T-cell (primary cell): ENCODE measurements at regions not wholly inside any gene's neighbourhood (a gene's known extent, or its start where the extent isn't known, plus 50 kb on each side); places are given as distances from the start of the nearest gene placed in this dataset.

Source experiments
- ATAC-seq, 4 experiments: fragments of 200-7000 bp in 3 of 4; fragments of 150-1000 bp in 1 of 4; cut with Tn5 transposase; replicated peaks in 1 of 4; 1 replicate in 3 of 4; 2 replicates in 1 of 4; pipeline ENCODE4 v1.10.0; 2021; ENCODE audit warnings: moderate library complexity in 3 of 4, mild to moderate bottlenecking in 2 of 4, moderate number of reproducible peaks in 1 of 4
- CTCF ChIA-PET, 2 donors: fragments of 300-600 bp; sonication (Branson Sonifier 250); formaldehyde crosslinking; loops; one replicate each; lab custom pipeline; 2022; ENCODE audit warnings: antibody characterized with exemption in 2 of 2; lab: Charles Lee
- POLR2A ChIA-PET, 2 donors: fragments of 300-600 bp; sonication (Branson Sonifier 250); formaldehyde crosslinking; loops; one replicate each; lab custom pipeline; 2022; ENCODE audit warnings: antibody characterized with exemption in 2 of 2; lab: Charles Lee
- DNase-seq, 35 experiments: peaks; one replicate each; pipeline versions ENCODE4 v3.0.0 to v3.0.0-alpha.2; 2013 to 2023
- H3K27ac ChIP-seq: one replicate; pipeline ENCODE4 v1.5.1; 2013; ENCODE audit warnings: low read length
- H3K27me3 ChIP-seq, 2 experiments: replicated peaks in 1 of 2; 1 replicate in 1 of 2; 2 replicates in 1 of 2; pipeline versions ENCODE4 v1.6.1 to v1.7.0; 2013; ENCODE audit warnings: low read length in 1 of 2, mixed read lengths in 1 of 2; ENCODE audit not compliant: control insufficient read depth in 2 of 2, insufficient read depth in 2 of 2; ENCODE audit errors: extremely low read depth in 1 of 2
- H3K36me3 ChIP-seq, 2 donors: 1 replicate in 1 of 2; 2 replicates in 1 of 2; pipeline versions ENCODE4 v1.6.1 to v1.7.0; 2013; ENCODE audit warnings: low read length in 1 of 2; ENCODE audit not compliant: control insufficient read depth in 2 of 2, insufficient read depth in 1 of 2; ENCODE audit errors: extremely low read depth in 1 of 2
- H3K4me1 ChIP-seq, 2 experiments: 1 replicate in 1 of 2; 2 replicates in 1 of 2; pipeline versions ENCODE4 v1.6.1 to v1.7.0; 2013; ENCODE audit warnings: low read length in 2 of 2, mixed read lengths in 1 of 2; ENCODE audit not compliant: insufficient read depth in 2 of 2, control insufficient read depth in 1 of 2; ENCODE audit errors: extremely low read depth in 1 of 2
- H3K4me3 ChIP-seq, 2 donors: 1 replicate in 1 of 2; 2 replicates in 1 of 2; pipeline versions ENCODE4 v1.5.1 to v1.7.0; 2013; ENCODE audit warnings: mild to moderate bottlenecking in 2 of 2, low read length in 1 of 2, moderate library complexity in 1 of 2; ENCODE audit not compliant: control insufficient read depth in 1 of 2; ENCODE audit errors: extremely low read depth in 1 of 2
- H3K9me3 ChIP-seq: 2 replicates; pipeline ENCODE4 v1.7.0; 2013
- H3K27ac Mint-ChIP-seq, 2 donors: one replicate each; pipeline ENCODE4 v1.8.0; 2020 to 2021; ENCODE audit warnings: mild to moderate bottlenecking in 2 of 2, mixed read lengths in 2 of 2
- H3K27me3 Mint-ChIP-seq, 2 donors: one replicate each; pipeline ENCODE4 v1.8.0; 2021 to 2022; ENCODE audit warnings: mixed read lengths in 2 of 2
- H3K36me3 Mint-ChIP-seq: one replicate; pipeline ENCODE4 v1.8.0; 2021; ENCODE audit warnings: mixed read lengths
- H3K4me1 Mint-ChIP-seq, 3 donors: one replicate each; pipeline ENCODE4 v1.8.0; 2020 to 2022; ENCODE audit warnings: mixed read lengths in 3 of 3, mild to moderate bottlenecking in 1 of 3
- H3K4me3 Mint-ChIP-seq, 3 donors: one replicate each; pipeline ENCODE4 v1.8.0; 2020 to 2022; ENCODE audit warnings: mild to moderate bottlenecking in 3 of 3, mixed read lengths in 3 of 3, moderate library complexity in 3 of 3
- H3K9me3 Mint-ChIP-seq, 3 donors: one replicate each; pipeline ENCODE4 v1.8.0; 2020 to 2022; ENCODE audit warnings: mixed read lengths in 3 of 3
- WGBS: methylation state at CpG from one replicate; pipeline ENCODE4 v1.1.5; 2013; ENCODE audit warnings: missing lambda C conversion rate; ENCODE audit not compliant: insufficient coverage; 5-methylcytosine and 5-hydroxymethylcytosine counted together

GRCh38 chr1:209076688-209077087, 506.8 kb upstream of the CAMK1G start:
- no peak overlapping the region for H3K27ac Mint-ChIP-seq
- no peaks in the 10 kb centered on the region for H3K4me1 Mint-ChIP-seq
- H3K27me3 Mint-ChIP-seq: peaks cover 0 to 7% of the 10 kb centered on the region in 2 donors
- H3K27me3 ChIP-seq: no peaks in the 10 kb centered on the region
- no peaks in the 10 kb centered on the region for H3K4me1 ChIP-seq
- no peaks in the 10 kb centered on the region for H3K9me3 Mint-ChIP-seq
- ChIA-PET CTCF (no interaction called here), POLR2A (no interaction called here)
- no peak for ATAC-seq
- no peak overlapping the region for H3K4me3 ChIP-seq
- no peak overlapping the region for H3K4me3 Mint-ChIP-seq
- WGBS: 80% methylated on average over 1 of the region's 3 CpGs
- no peaks in the 10 kb centered on the region for H3K36me3 Mint-ChIP-seq
- H3K27ac ChIP-seq: no peak overlapping the region
- H3K36me3 ChIP-seq: no peaks in the 10 kb centered on the region
- H3K9me3 ChIP-seq: no peaks in the 10 kb centered on the region
- DNase-seq: no peak

- ATAC-seq: no peak
- Mint-ChIP-seq H3K4me3 (no peak overlapping the region), H3K36me3 (no peaks in the 10 kb centered on the region), H3K27ac (no peak overlapping the region), H3K9me3 (no peaks in the 10 kb centered on the region), H3K4me1 (no peaks in the 10 kb centered on the region), H3K27me3 (peaks cover 0 to 13% of the 10 kb centered on the region in 2 donors)
- Histone ChIP-seq H3K27ac (no peak overlapping the region), H3K9me3 (no peaks in the 10 kb centered on the region), H3K4me3 (no peak overlapping the region), H3K27me3 (no peaks in the 10 kb centered on the region), H3K36me3 (no peaks in the 10 kb centered on the region), H3K4me1 (no peaks in the 10 kb centered on the region)
- no peak for DNase-seq
- CTCF ChIA-PET: no interaction called here
- WGBS: 82% methylated on average over 4 of the region's 5 CpGs
- POLR2A ChIA-PET: no interaction called here
Observed at GRCh38 chr1:209080170-209080781, 503.2 kb upstream of the CAMK1G start.

- WGBS: 30% methylated on average over 2 of the region's 6 CpGs
- no peaks in the 10 kb centered on the region for H3K36me3 Mint-ChIP-seq
- no peak overlapping the region for H3K27ac Mint-ChIP-seq
- POLR2A ChIA-PET: no interaction called here
- ATAC-seq (no peak), DNase-seq (no peak)
- no peaks in the 10 kb centered on the region for H3K36me3 ChIP-seq
- no peaks in the 10 kb centered on the region for H3K27me3 ChIP-seq
- no peak overlapping the region for H3K4me3 ChIP-seq
- no peaks in the 10 kb centered on the region for H3K9me3 ChIP-seq
- H3K27me3 Mint-ChIP-seq: peaks cover 3 to 6% of the 10 kb centered on the region in 2 donors
- H3K4me1 ChIP-seq: no peaks in the 10 kb centered on the region
- peaks cover 0 to 5% (median 2%) of the 10 kb centered on the region in 3 donors for H3K9me3 Mint-ChIP-seq
- H3K4me3 Mint-ChIP-seq: no peak overlapping the region
- no peaks in the 10 kb centered on the region for H3K4me1 Mint-ChIP-seq
- CTCF ChIA-PET: no interaction called here
- H3K27ac ChIP-seq: no peak overlapping the region
Observed at GRCh38 chr1:209086486-209087192, 496.9 kb upstream of the CAMK1G start.

GRCh38 chr1:209094384-209094783, 489.1 kb upstream of the CAMK1G start:
- H3K9me3 ChIP-seq: no peaks in the 10 kb centered on the region
- H3K9me3 Mint-ChIP-seq: peaks cover 0 to 4% (median 2%) of the 10 kb centered on the region in 3 donors
- H3K36me3 Mint-ChIP-seq: no peaks in the 10 kb centered on the region
- no peaks in the 10 kb centered on the region for H3K27me3 Mint-ChIP-seq
- DNase-seq (no peak), ATAC-seq (no peak)
- ChIA-PET POLR2A (no interaction called here), CTCF (interaction anchor here (0.6 to 0.7 kb wide), 2 partner anchors 32 to 105 kb away, joined by 3 read pairs; no protein-coding TSS in a partner anchor)
- no peak overlapping the region for H3K27ac Mint-ChIP-seq
- H3K4me3 Mint-ChIP-seq: no peak overlapping the region
- H3K4me3 ChIP-seq: no peak overlapping the region
- H3K36me3 ChIP-seq: no peaks in the 10 kb centered on the region
- no peak overlapping the region for H3K27ac ChIP-seq
- H3K4me1 ChIP-seq: no peaks in the 10 kb centered on the region
- H3K27me3 ChIP-seq: no peaks in the 10 kb centered on the region
- H3K4me1 Mint-ChIP-seq: no peaks in the 10 kb centered on the region

GRCh38 chr1:209095627-209096595, 487.6 kb upstream of the CAMK1G start:
- H3K9me3 ChIP-seq: no peaks in the 10 kb centered on the region
- no peaks in the 10 kb centered on the region for H3K4me1 ChIP-seq
- CTCF ChIA-PET: interaction anchor here in 1 of 2 donors (0.6 kb wide), 1 partner anchor 781 kb away, joined by 4 read pairs; no protein-coding TSS in a partner anchor

GRCh38 chr1:209100460-209100859, 483.1 kb upstream of the CAMK1G start:
- peaks cover 0 to 2% of the 10 kb centered on the region in 2 donors for H3K27me3 Mint-ChIP-seq
- no peaks in the 10 kb centered on the region for H3K36me3 Mint-ChIP-seq
- 92% methylated on average over 2 of the region's 5 CpGs for WGBS
- H3K9me3 Mint-ChIP-seq: no peaks in the 10 kb centered on the region
- ChIA-PET CTCF (no interaction called here), POLR2A (no interaction called here)
- no peaks in the 10 kb centered on the region for H3K9me3 ChIP-seq
- no peak overlapping the region for H3K4me3 Mint-ChIP-seq
- no peak overlapping the region for H3K27ac ChIP-seq
- ATAC-seq (no peak), DNase-seq (no peak)
- no peaks in the 10 kb centered on the region for H3K4me1 ChIP-seq
- H3K4me3 ChIP-seq: no peak overlapping the region
- H3K36me3 ChIP-seq: no peaks in the 10 kb centered on the region
- no peak overlapping the region for H3K27ac Mint-ChIP-seq
- no peaks in the 10 kb centered on the region for H3K27me3 ChIP-seq
- H3K4me1 Mint-ChIP-seq: no peaks in the 10 kb centered on the region

More at GRCh38 chr1:209095627-209096595, 487.6 kb upstream of the CAMK1G start:
- Histone ChIP-seq H3K27me3 (no peaks in the 10 kb centered on the region), H3K36me3 (no peaks in the 10 kb centered on the region), H3K27ac (no peak overlapping the region), H3K4me3 (no peak overlapping the region)
- DNase-seq (no peak), ATAC-seq (no peak)
- POLR2A ChIA-PET: no interaction called here
- no peak overlapping the region for H3K4me3 Mint-ChIP-seq
- H3K27ac Mint-ChIP-seq: no peak overlapping the region
- WGBS: 75% methylated on average over 2 of the region's 9 CpGs
- no peaks in the 10 kb centered on the region for H3K27me3 Mint-ChIP-seq
- H3K4me1 Mint-ChIP-seq: no peaks in the 10 kb centered on the region
- H3K9me3 Mint-ChIP-seq: no peaks in the 10 kb centered on the region
- H3K36me3 Mint-ChIP-seq: no peaks in the 10 kb centered on the region
